Ovary (tissue), 7 donors: ENCODE measurements at regions not wholly inside any gene's neighbourhood (a gene's known extent, or its start where the extent isn't known, plus 50 kb on each side); places are given as distances from the start of the nearest gene placed in this dataset.

Experiments used
- DNase-seq, 5 donors: peaks; one replicate each; pipeline ENCODE4 v3.0.0-alpha.2; 2019 to 2020
- H3K27ac ChIP-seq, 2 donors: fragments of 200-600 bp; one replicate each; pipeline versions ENCODE4 v1.5.1 to v1.8.0; 2019 to 2022
- H3K27me3 ChIP-seq: fragments of 200-600 bp; one replicate; pipeline ENCODE4 v1.8.0; 2022
- H3K36me3 ChIP-seq: fragments of 200-600 bp; sonication (generic); one replicate; pipeline ENCODE4 v1.5.1; 2019
- H3K4me1 ChIP-seq: one replicate; pipeline ENCODE4 v1.8.1; 2013; ENCODE audit warnings: mild to moderate bottlenecking, moderate library complexity; ENCODE audit not compliant: insufficient read depth
- H3K4me3 ChIP-seq: fragments of 200-600 bp; sonication (generic); one replicate; pipeline ENCODE4 v1.5.1; 2017
- H3K9me3 ChIP-seq, 2 donors: fragments of 200-600 bp in 1 of 2; sonication (generic) in 1 of 2; one replicate each; pipeline versions ENCODE4 v1.5.1 to v1.8.1; 2013 to 2019; ENCODE audit warnings: mild to moderate bottlenecking in 1 of 2, moderate library complexity in 1 of 2
- EP300 ChIP-seq: sonication (generic); formaldehyde crosslinking; IDR thresholded peaks from one replicate; pipeline ENCODE4 v1.6.1; 2017; ENCODE audit warnings: antibody characterized with exemption
- POLR2A ChIP-seq: fragments of 450-650 bp; IDR thresholded peaks from one replicate; pipeline ENCODE4 v1.6.1; 2017; ENCODE audit warnings: antibody characterized with exemption, mild to moderate bottlenecking, moderate library complexity
- WGBS, 3 donors: extraction: QIAGEN DNeasy Blood & Tissue Kit in 1 of 3; methylation state at CpG; one replicate each; pipeline versions ENCODE4 v1.1.5 to v1.1.7; 2013 to 2017; 5-methylcytosine and 5-hydroxymethylcytosine counted together
- intact Hi-C, 4 donors: fragments of 100-400 bp; cut with DNase I; formaldehyde crosslinking; loops; one replicate each; pipeline versions ENCODE4 v1.11.0 to v1.15.1; 2022 to 2023
- TF ChIP-seq, protein P1 (sequence below), 3 donors: fragments of 450-650 bp in 2 of 3; fragments of 200-600 bp in 1 of 3; IDR thresholded peaks; one replicate each; pipeline versions ENCODE4 v1.5.1 to v1.8.0; 2016 to 2022; ENCODE audit warnings: antibody characterized with exemption in 3 of 3, mild to moderate bottlenecking in 1 of 3
- donor health status: DM: no; HTN: no; CAD: no; lungs with moderate emphysema.
- donor health status: DM: no; HTN: no; CAD: no.
- donor health status: Bipolar disorder and iron deficiency.
- donor health status: DM: no; HTN: no; CAD: no.
- donor health status: DM: yes; HTN: yes; CAD: no.

GRCh38 chr18:64918851-64919250, 770.0 kb upstream of the LINC00305 start:
- Histone ChIP-seq H3K36me3 (no peaks in the 10 kb centered on the region), H3K27ac (no peak overlapping the region), H3K9me3 (no peaks in the 10 kb centered on the region), H3K4me3 (no peak overlapping the region), H3K27me3 (no peaks in the 10 kb centered on the region), H3K4me1 (no peaks in the 10 kb centered on the region)
- no peak for DNase-seq
- WGBS, 3 donors: 92 to 93% (median 92%) methylated on average over 3 of the region's 3 CpGs
- intact Hi-C loops: no loop called here
- TF ChIP-seq EP300 (no peak), POLR2A (no peak)
- TF ChIP-seq, protein P1, sequence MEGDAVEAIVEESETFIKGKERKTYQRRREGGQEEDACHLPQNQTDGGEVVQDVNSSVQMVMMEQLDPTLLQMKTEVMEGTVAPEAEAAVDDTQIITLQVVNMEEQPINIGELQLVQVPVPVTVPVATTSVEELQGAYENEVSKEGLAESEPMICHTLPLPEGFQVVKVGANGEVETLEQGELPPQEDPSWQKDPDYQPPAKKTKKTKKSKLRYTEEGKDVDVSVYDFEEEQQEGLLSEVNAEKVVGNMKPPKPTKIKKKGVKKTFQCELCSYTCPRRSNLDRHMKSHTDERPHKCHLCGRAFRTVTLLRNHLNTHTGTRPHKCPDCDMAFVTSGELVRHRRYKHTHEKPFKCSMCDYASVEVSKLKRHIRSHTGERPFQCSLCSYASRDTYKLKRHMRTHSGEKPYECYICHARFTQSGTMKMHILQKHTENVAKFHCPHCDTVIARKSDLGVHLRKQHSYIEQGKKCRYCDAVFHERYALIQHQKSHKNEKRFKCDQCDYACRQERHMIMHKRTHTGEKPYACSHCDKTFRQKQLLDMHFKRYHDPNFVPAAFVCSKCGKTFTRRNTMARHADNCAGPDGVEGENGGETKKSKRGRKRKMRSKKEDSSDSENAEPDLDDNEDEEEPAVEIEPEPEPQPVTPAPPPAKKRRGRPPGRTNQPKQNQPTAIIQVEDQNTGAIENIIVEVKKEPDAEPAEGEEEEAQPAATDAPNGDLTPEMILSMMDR (IDR thresholded peaks at IDR 0.05): no peak

- Histone ChIP-seq H3K36me3 (no peaks in the 10 kb centered on the region), H3K27ac (no peak overlapping the region), H3K27me3 (no peaks in the 10 kb centered on the region), H3K4me3 (no peak overlapping the region), H3K4me1 (no peaks in the 10 kb centered on the region), H3K9me3 (no peaks in the 10 kb centered on the region)
- TF ChIP-seq, protein P1 (IDR thresholded peaks at IDR 0.05): no peak
- no peak for TF ChIP-seq EP300
- TF ChIP-seq POLR2A: no peak
- WGBS, 3 donors: 95 to 100% (median 96%) methylated on average over 3 of the region's 3 CpGs
- DNase-seq: no peak
- intact Hi-C loops: no loop called here
Observed at GRCh38 chr18:64893349-64893748, 744.5 kb upstream of the LINC00305 start.

- Histone ChIP-seq H3K27me3 (no peaks in the 10 kb centered on the region), H3K9me3 (no peaks in the 10 kb centered on the region), H3K27ac (no peak overlapping the region), H3K4me3 (no peak overlapping the region), H3K4me1 (no peaks in the 10 kb centered on the region), H3K36me3 (no peaks in the 10 kb centered on the region)
- WGBS, 3 donors: 80 to 93% (median 88%) methylated on average over 4 of the region's 4 CpGs
- intact Hi-C loops: no loop called here
- TF ChIP-seq, protein P1 (IDR thresholded peaks at IDR 0.05): no peak
- DNase-seq: no peak
Observed at GRCh38 chr18:64888956-64889355, 740.1 kb upstream of the LINC00305 start.

GRCh38 chr18:64886995-64887394, 738.1 kb upstream of the LINC00305 start:
- Histone ChIP-seq H3K27ac (no peak overlapping the region), H3K4me1 (no peaks in the 10 kb centered on the region), H3K9me3 (no peaks in the 10 kb centered on the region), H3K36me3 (no peaks in the 10 kb centered on the region), H3K4me3 (no peak overlapping the region), H3K27me3 (no peaks in the 10 kb centered on the region)
- TF ChIP-seq, protein P1 (IDR thresholded peaks at IDR 0.05): no peak
- no peak for TF ChIP-seq POLR2A
- no peak for TF ChIP-seq EP300
- DNase-seq: no peak
- intact Hi-C loops: no loop called here
- WGBS, 3 donors: 85 to 96% (median 91%) methylated on average over 1 of the region's 1 CpG

- Histone ChIP-seq H3K4me1 (no peaks in the 10 kb centered on the region), H3K27me3 (no peaks in the 10 kb centered on the region), H3K27ac (no peak overlapping the region), H3K4me3 (no peak overlapping the region), H3K9me3 (no peaks in the 10 kb centered on the region), H3K36me3 (no peaks in the 10 kb centered on the region)
- intact Hi-C loops: loop anchor here in 1 of 4 donors (5.0 kb wide), 1 partner anchor 1894 kb away; no protein-coding TSS in a partner anchor
- WGBS, 3 donors: 31 to 36% (median 35%) methylated on average over 3 of the region's 3 CpGs
- TF ChIP-seq, protein P1 (IDR thresholded peaks at IDR 0.05): no peak
- TF ChIP-seq POLR2A (no peak), EP300 (no peak)
- DNase-seq: no peak
Observed at GRCh38 chr18:64882896-64883295, 734.0 kb upstream of the LINC00305 start.
